ENCODE measurements at regions not wholly inside any gene's neighbourhood (a gene's known extent, or its start where the extent isn't known, plus 50 kb on each side); places are given as distances from the start of the nearest gene placed in this dataset.

GRCh38 chr14:84343656-84344055 is 1186.3 kb upstream of the FLRT2 start:
- POLR2A ChIA-PET, result no interaction called here
- Mint-ChIP-seq H3K27ac (ENCODE audit: low read depth, unreplicated experiment) (no peak overlapping the region), H3K36me3 (ENCODE audit: insufficient read depth, unreplicated experiment) (no peaks in the 10 kb centered on the region), H3K9me3 (ENCODE audit: unreplicated experiment) (peaks cover 7% of the 10 kb centered on the region), H3K4me3 (ENCODE audit: unreplicated experiment) (no peak overlapping the region), H3K4me1 (ENCODE audit: insufficient read depth, unreplicated experiment) (no peaks in the 10 kb centered on the region), H3K27me3 (ENCODE audit: insufficient read depth, unreplicated experiment) (no peaks in the 10 kb centered on the region)
- CTCF ChIA-PET, result no interaction called here
- intact Hi-C loops (cut with micrococcal nuclease), result no loop called here
- DNase-seq (ENCODE audit: unreplicated experiment), result no peak
- no peak for TF ChIP-seq CTCF (IDR thresholded peaks at IDR 0.05; ENCODE audit: unreplicated experiment)
- BruUV-seq (replicated peaks), result no TSS peak

- no peak overlapping the region for H3K4me3 Mint-ChIP-seq (ENCODE audit: unreplicated experiment)
- DNase-seq (ENCODE audit: unreplicated experiment), result no peak
- no TSS peak for BruUV-seq (replicated peaks)
- H3K27ac Mint-ChIP-seq (ENCODE audit: low read depth, unreplicated experiment), result no peak overlapping the region
- peaks cover 12% of the 10 kb centered on the region for H3K9me3 Mint-ChIP-seq (ENCODE audit: unreplicated experiment)
- H3K27me3 Mint-ChIP-seq (ENCODE audit: insufficient read depth, unreplicated experiment), result no peaks in the 10 kb centered on the region
- POLR2A ChIA-PET, result no interaction called here
- H3K36me3 Mint-ChIP-seq (ENCODE audit: insufficient read depth, unreplicated experiment), result no peaks in the 10 kb centered on the region
- intact Hi-C loops (cut with micrococcal nuclease), result no loop called here
- H3K4me1 Mint-ChIP-seq (ENCODE audit: insufficient read depth, unreplicated experiment), result no peaks in the 10 kb centered on the region
- CTCF ChIA-PET, result no interaction called here
- no peak for TF ChIP-seq CTCF (IDR thresholded peaks at IDR 0.05; ENCODE audit: unreplicated experiment)
Observed at GRCh38 chr14:84351646-84352045, 1178.3 kb upstream of the FLRT2 start.

- H3K36me3 Mint-ChIP-seq (ENCODE audit: insufficient read depth, unreplicated experiment), result no peaks in the 10 kb centered on the region
- no peaks in the 10 kb centered on the region for H3K4me1 Mint-ChIP-seq (ENCODE audit: insufficient read depth, unreplicated experiment)
- POLR2A ChIA-PET, result no interaction called here
- TF ChIP-seq CTCF (IDR thresholded peaks at IDR 0.05; ENCODE audit: unreplicated experiment), result no peak
- BruUV-seq (replicated peaks), result no TSS peak
- no peaks in the 10 kb centered on the region for H3K27me3 Mint-ChIP-seq (ENCODE audit: insufficient read depth, unreplicated experiment)
- CTCF ChIA-PET, result no interaction called here
- intact Hi-C loops (cut with micrococcal nuclease), result no loop called here
- no peak for DNase-seq (ENCODE audit: unreplicated experiment)
- H3K9me3 Mint-ChIP-seq (ENCODE audit: unreplicated experiment), result peaks cover 15% of the 10 kb centered on the region
- H3K27ac Mint-ChIP-seq (ENCODE audit: low read depth, unreplicated experiment), result no peak overlapping the region
- no peak overlapping the region for H3K4me3 Mint-ChIP-seq (ENCODE audit: unreplicated experiment)
Observed at GRCh38 chr14:84361476-84361875, 1168.5 kb upstream of the FLRT2 start.

GRCh38 chr14:84375235-84375634 is 1154.7 kb upstream of the FLRT2 start:
- no TSS peak for BruUV-seq (replicated peaks)
- H3K4me3 Mint-ChIP-seq (ENCODE audit: unreplicated experiment), result no peak overlapping the region
- ChIA-PET CTCF (interaction anchor here (0.6 kb wide), 1 partner anchor 1247 kb away, joined by 3 read pairs; no protein-coding TSS in a partner anchor), POLR2A (no interaction called here)
- peaks cover 14% of the 10 kb centered on the region for H3K9me3 Mint-ChIP-seq (ENCODE audit: unreplicated experiment)
- H3K4me1 Mint-ChIP-seq (ENCODE audit: insufficient read depth, unreplicated experiment), result peaks cover 4% of the 10 kb centered on the region
- intact Hi-C loops (cut with micrococcal nuclease), result no loop called here
- H3K27me3 Mint-ChIP-seq (ENCODE audit: insufficient read depth, unreplicated experiment), result no peaks in the 10 kb centered on the region
- H3K36me3 Mint-ChIP-seq (ENCODE audit: insufficient read depth, unreplicated experiment), result no peaks in the 10 kb centered on the region
- no peak overlapping the region for H3K27ac Mint-ChIP-seq (ENCODE audit: low read depth, unreplicated experiment)
- TF ChIP-seq CTCF (IDR thresholded peaks at IDR 0.05; ENCODE audit: unreplicated experiment), result no peak
- no peak for DNase-seq (ENCODE audit: unreplicated experiment)
